HG03558 (cell line): ENCODE measurements at regions not wholly inside any gene's neighbourhood (a gene's known extent, or its start where the extent isn't known, plus 50 kb on each side); places are given as distances from the start of the nearest gene placed in this dataset.

Experiments used
- ATAC-seq: cut with Tn5 transposase; IDR thresholded peaks from one replicate; pipeline ENCODE4 v1.9.1; 2021; ENCODE audit warnings: moderate number of reproducible peaks; ENCODE audit not compliant: unreplicated experiment; ENCODE audit errors: extremely low read depth

DNA sequence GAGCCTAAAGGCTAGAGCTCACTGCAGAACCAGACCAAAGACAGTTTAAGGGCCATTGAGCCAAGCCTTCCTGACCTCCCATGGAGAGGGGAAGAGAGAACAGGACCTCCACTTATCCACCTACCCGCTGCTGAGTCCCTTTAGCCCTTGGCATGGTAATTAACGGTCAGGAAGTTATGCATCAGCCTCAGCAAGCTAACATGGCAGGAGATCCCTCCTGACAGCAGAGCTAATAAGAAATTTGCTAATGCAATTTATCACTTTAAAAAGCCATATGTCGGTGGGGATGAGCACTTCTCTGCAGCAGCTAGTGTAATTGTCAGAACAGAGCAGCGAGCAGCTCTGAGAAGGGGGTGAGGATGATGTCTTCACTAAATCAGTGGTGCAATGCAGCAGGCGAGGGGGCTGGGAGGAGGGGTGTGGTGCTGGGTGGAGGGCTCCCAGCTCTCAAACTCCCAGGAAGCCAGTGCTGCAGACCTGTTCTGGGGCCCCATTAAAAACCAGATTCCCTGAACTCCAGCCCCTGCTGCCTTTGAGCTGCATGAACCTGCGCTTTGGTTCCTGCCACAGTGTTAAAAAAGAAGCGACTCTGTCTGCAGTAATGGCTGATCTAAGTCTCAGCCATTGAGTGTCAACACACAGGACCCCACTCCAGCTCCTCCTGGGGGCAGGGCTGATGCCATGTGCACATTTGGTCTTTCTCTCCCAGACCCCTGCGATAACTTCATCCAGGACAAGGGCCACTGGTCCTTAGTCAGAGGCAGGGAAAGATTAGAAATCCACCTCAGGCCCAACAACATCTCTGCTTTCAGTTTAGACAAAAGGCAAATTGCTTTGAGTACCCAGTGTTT is 63.0 kb upstream of the CALM2 start:
- ATAC-seq: no peak

DNA sequence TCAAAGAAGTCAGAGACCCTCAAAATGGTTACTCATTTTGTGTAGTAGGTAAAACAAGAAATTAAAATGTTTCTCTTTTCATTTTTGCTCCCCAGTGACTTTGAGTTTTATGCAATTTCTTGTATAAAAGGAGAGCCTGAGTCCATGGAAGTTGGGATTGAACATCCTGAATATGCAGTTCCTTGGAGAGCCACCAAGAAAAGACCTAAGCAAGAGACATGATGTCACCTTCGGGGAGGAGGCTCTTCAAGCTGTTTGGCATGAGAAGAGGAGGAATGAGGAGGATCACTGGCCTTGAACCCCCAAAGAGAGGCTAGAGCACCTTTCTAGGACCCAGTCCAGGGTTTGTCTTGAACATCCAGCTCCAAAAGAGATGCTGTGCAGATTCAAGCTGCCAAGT is 62.3 kb upstream of the CALM2 start:
- no peak for ATAC-seq

DNA sequence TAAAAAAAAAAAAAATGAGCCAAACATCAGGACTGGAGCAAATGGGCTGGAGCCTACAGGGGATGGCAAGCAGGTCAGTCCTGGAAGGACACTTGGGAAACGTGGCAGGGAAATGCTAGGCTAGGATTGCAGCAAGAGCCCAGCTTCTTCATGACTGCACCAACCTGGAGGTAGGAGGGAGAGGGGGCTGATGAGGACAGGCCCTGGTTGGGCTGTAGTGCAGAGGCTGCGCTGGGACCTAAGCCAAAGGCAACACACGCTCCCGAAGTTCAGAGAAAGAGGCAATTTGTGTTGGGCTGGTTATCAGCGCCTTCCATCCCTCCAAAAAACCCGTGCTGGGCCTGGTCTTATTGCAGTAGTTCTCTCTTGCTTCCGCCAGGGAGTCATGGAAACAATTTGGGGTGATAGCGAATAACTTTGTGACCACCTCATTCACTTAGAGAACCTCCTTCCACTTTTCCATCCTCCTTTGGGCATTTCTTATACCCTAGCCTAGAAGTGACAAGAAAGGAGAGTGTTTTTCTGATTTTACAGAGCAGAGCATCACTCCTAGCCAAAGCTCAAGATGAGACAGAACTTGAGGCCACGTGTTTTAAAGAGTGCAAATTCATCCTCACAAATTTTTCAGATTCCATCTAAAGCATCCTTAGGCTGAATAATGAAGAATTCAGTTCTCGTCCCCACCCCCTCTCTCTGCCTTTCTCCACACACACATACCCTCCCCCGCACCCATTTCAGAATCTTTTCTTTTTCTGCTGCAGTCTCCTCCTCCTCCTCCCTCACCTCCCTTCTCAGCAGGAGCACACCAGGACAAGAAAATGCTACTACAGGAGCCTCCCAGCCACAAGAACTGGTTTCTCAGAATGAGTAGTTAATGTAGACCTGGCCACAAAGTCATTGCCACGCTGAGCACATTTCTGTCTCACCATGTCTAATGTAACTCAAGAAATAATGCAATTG is 61.3 kb upstream of the CALM2 start:
- no peak for ATAC-seq

DNA sequence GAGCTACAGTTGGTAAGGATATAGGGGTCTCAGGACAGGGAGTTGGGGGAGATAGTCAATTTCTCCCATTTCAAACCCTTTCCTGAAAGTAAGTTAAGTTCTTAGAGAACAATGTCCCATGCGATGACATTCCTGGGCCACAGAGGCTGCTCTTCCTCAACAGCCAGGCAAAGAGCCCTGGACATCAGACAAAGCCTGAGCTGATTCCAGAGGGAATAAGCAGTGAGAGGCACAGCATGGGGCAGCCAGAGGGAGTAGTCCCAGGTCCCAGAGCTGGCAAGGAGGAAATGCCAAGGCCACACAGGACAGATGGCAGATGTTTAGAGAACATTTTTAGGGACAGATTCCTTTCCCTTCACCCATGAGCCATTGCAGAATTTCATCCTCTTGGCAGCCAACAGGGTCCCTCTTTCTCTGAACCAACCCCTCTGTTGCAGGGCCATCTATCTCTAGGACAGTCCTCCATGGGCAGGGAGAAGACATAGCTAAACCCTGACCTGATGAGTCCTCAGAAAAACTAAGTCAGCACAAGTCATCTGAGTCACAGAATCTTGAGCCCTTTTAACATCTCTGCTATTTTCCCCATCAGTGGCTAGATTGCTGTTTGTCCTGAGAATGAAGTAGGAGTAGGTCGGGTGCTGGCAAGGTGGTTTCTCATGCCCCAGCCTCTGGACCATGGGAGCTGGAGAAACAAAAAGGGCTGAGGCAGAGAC is 60.3 kb upstream of the CALM2 start:
- ATAC-seq: no peak

DNA sequence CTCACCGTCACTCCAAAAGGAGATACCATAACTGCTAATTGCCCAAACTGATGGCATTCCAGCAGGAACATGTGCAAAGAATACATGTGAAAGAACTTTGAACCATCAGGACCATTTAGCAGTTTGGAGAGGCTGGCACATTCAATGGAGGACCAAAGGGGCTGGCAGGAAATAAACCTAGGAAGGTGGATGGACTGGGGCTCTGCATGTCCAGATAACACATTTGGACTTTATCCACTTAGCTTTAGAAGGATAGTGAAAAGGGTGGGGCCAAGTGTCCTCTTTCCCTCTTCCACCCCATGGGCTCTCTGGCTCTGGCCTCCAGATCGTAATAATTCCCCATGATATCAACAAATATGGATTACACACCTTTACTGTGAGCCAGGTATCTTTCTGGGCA is 58.8 kb upstream of the CALM2 start:
- ATAC-seq: no peak

DNA sequence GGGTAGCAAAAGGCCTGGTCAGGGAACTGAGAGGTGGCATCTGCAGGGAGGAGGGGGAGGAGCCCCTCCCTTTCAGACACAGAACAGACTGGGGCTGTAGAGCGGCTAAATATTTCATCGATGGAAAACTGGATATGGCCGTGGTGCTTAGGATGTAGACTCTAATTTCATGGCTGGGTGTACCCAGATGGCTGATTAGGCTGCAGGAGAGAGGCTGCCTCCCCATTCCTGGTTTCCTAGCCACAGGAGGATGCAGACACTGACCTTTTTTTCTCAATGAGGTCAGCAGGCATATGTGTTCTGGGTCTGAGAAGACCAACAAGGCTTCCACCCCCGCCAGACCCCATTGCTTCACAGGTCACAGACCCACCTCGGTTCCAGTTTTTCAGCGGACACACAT is 58.1 kb upstream of the CALM2 start:
- no peak for ATAC-seq

DNA sequence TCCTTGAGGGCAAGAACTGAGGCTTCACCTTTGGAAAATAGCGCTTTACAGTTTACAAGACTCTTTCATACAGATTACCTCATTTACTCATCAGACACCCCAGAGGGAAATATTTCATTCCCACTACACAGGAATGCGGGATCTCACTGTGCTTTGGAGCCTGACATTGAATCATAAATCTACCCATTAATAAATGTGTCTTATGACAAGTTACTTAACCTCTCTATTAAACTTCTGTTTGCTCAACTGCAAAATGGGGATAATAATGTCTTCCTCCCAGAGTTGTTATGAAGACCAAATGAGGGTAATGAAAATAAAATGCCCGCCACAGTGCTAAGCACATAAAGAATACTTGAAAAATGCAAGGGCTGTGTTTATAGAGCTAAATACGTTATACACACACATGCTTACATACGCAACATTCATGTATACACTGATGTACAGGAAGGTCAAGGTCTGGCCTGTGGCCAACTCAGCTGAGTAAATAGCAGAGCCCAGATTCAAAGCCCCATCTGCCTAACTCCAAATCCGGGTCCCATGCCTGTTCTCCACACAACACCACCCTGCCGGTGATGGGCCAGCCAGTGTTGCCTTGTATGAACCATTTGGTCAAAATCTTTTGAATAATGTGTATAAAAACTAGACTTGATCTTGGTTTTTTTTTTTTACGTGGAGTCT is 56.6 kb upstream of the CALM2 start:
- no peak for ATAC-seq

DNA sequence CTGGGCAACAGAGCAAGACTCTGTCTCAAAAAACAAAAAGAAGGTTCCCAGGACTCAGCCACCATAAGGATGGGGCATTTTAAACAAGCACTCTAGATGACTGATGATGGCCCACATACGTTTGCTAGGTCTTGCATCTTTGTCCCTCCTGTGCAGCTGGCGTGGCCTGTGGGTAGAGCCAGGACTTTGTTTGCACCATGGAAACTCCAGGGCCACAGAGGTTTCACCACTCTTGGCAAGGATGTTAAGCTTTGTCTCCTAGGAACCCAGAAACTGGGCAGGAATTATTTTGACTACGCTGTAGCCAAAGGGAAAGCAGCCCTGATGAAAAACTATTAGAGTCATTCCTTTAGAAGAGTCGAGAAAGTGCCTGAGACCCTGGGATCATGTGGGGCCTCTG is 54.1 kb upstream of the CALM2 start:
- no peak for ATAC-seq

DNA sequence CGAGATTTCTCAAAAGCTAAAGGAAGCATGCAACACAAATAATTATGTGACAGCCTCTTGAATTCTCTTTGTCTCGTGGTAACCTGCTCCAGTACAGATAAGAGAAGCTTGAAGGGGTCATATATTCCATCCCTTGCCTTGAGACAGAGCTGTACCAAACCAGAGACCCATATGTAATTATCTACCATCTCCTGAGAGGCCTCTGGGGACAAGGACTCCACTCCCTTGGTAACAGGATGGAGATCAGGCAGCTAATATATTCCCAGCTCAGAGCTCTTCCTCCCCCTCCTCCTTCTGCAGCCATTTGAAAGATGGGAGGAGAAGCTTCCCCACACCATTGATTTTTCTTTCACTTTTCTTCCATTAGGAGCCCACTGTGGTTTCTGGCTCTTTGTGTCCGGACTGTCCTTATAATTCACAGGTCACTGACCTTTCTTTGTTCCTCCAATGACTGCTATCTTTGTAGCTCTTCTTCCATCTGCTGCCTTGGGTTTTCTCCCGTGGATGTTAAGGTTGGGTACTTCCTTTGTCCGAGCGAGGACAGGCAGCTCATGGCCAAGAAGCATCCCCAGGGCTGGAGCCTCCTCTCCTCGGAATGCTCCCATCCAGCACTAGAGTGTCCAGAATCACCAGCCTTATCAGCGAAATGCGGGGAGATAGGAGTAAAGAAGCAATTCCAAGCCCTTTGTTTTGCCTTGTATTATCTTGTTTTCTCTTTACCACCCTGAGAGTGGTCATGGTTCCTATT is 51.4 kb upstream of the CALM2 start:
- ATAC-seq: no peak

DNA sequence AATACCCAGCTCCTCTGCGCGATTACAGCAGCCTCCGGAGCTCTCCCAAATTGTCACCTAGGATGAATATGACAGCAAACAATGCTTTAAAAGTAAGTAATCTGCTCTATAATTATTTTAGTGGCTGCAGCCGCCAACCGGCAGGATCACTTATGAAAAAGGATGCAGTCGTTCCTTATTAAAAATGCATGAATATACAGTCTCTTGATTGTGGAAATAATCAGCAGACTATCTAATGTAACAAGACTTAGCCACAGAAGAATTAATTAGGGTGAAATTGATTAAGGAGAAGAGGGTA is 50.6 kb upstream of the CALM2 start:
- no peak for ATAC-seq

DNA sequence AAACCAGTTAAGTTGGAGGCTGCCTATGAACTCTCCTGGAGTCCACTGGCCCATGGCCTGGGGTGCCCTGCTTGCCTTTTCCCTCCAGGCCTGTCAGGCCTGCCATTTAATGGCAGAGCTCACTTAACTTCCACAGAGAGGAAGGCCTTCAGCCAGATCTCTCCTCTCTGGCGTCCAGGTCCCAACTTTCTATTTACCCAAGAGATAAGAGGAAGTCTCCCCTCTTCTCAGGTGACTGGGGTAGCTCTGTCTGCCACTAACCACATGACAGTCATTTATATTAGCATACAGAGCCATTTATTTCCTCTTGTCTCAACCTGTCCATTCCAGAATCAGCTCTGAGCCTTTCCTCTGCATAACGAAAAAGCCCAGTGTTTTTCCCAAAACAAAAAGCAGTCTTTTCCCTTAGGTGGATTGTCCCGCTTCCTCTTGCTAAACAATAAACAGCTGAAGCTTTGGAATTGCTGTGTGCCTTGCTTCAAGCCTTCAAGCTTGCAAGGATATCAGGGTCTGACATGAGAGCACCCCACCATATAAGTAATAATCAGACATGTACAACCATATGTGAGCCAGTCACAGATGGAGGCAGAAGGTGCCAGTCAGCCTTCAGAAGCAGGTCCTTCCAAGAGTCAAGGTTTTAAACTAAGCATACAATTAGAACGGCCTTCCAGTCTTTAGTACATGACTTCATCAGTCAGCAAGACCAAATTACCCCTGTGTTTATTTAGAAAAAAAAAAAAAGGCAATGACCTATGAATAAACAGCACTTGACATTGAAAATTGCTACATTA is 50.0 kb upstream of the CALM2 start:
- no peak for ATAC-seq
